NOMO-1 (cell line): ENCODE measurements at regions not wholly inside any gene's neighbourhood (a gene's known extent, or its start where the extent isn't known, plus 50 kb on each side); places are given as distances from the start of the nearest gene placed in this dataset.

Experiments used
- DNase-seq, 2 experiments: peaks; one replicate each; lab custom pipeline; 2025; ENCODE audit not compliant: unreplicated experiment in 2 of 2; lab: John Stamatoyannopoulos, UW

DNA sequence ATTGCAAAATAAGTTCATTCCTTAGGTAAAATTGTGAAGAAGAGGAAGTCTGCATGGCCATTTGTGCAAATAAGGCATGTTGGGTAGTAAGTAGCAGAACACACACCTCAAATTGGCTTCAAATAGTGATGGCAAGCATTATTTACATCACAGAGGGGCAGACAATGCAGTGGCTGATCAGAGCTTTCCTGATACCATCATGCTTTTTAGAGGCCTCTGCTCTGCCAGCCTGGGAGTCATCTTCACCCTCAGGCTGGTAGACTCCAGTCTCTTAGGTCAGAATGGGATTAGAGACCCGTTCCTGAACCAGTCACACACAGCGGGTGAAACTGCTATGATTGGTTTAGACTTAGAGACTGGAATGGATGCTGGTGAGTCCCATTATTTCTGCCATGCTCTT lies 396.0 kb upstream of the MCTP2 start:
- no peak for DNase-seq

DNA sequence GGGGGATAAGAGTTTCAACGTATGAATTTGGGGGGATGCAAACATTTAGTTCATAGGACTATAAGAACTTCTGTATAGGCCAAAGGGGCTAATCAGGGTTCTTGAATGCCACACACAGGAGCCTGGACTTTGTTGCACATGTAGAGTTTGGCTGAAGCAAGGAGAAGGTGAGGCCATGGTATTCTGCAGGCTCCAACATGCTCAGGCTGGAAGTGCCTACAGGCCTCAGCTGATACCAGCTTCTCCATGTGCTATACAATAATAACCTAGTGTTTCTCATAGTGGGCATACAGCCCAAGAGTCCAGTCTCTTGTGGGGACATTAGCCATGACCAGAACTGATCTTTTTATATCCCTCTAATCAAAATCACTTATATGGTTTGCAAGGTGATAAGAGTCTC lies 399.7 kb upstream of the MCTP2 start:
- DNase-seq: no peak

DNA sequence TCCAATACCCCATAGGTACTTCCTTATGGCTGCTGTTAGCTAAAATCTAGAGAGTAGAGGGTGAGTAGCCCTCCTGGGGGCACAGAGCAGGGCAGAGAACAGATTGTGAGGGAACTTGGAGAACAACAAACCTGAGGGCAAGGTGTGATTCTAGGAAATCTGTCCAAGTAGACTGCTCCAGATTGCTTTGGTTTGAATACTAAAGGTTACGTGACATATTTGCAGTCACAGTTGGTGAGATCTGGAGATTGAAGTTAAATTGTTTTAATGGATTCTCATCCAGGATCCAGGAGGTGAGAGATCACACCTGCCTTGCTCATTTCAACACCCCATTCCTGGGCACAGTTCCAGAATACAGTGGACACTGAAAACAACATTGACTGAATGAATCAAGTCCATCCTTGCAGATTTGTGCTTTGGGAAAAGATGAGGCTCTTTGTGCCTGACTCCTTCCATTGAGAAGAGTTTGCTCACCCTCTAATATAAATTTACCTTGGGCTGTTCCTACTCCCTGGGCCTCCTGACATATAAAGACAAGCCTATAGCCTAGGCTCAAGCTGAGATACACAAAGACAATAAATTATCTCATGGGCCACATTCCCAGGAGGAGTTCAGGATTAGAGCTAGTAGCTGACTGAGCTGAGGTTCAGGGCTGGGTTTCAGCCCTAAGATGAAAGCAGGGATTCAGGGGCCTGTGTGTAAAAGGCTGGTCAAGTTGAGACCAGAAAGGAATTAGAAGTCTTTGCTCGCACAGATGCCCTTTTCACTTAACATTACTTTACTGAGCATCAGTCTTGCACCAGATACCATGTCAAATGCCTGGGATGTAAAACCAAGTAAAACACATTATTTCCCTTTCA lies 400.9 kb upstream of the MCTP2 start:
- no peak for DNase-seq

- DNase-seq: peak in 1 of 2 experiments; percentile 2
These were observed 402.1 kb upstream of the MCTP2 start for GRCh38 chr15:93829115-93829870.

DNA sequence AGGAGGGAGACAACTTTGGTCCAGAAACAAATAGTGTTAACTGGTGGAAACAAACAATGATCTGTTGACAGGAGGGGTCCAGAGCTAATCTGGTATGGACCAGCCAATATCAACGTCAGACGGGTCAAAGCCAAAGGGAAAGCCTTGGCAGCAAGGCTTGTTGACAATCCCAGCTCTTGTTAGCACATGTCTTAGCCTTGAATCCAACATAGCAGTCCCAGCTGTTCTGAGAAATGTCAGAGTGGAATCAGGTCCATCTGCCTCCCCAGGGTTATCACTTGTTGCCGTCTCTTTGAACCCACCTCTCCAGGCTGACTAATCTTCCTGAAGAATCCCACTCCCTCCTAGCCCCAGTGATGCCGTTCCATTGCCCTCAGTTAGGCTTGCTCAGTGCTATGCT lies 404.6 kb upstream of the MCTP2 start:
- no peak for DNase-seq

- DNase-seq: no peak
These were observed 405.1 kb upstream of the MCTP2 start for GRCh38 chr15:93826293-93826692.

DNA sequence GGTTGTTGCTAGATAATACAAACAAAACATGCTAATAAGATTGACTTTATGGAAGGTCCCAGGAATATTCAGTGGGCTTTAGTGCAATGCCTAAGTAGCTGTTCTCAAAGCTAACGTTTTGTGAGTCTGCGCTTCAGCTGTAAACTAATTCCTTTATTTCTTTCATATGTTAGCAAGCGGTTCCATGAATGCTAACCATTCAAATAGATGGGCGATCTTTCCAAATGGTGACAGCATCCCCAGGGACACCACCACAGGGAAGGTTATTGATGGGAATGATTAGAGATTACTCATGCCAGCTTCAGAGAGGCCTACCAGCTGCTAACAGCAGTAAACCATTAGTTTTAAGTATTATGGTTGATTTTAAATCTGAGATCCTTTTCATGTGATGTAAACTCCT lies 405.7 kb upstream of the MCTP2 start:
- no peak for DNase-seq

- no peak for DNase-seq
These were observed 407.1 kb upstream of the MCTP2 start for GRCh38 chr15:93823971-93824913.

GRCh38 chr15:93820566-93820965 lies 410.8 kb upstream of the MCTP2 start:
- no peak for DNase-seq

DNA sequence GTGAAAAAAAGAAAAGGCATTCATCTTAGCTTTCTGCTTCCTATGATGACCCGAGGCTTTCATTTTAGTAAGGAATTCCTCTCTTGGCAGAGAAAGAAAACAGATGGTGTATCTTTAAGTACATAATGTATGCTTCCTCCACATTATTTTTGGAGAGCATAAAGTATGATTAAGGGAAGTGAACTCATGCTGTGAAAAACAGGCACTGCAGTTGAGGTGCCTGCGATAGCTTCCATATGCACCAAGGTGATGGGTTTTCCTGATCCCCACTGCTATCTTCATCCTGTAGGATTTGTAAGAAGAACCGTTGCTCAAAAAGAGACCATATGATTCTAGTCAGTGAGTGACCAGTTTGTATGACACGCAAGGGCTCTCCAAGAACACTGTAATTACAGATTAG lies 411.5 kb upstream of the MCTP2 start:
- DNase-seq: no peak

DNA sequence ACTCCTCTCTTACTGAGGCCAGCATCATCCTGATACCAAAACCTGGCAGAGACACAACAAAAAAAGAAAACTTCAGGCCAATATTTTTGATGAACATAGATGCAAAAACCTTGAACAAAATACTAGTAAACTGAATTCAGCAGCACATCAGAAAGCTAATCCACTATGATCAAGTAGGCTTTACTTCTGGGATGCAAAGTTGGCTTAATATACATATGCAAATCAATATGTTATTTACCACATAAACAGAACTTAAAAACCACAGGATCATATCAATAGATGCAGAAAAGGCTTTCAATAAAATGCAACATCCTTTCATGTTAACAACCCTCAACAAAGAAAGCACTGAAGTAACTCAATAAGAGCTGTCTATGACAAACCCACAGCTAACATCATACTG lies 414.5 kb upstream of the MCTP2 start:
- DNase-seq: no peak

DNA sequence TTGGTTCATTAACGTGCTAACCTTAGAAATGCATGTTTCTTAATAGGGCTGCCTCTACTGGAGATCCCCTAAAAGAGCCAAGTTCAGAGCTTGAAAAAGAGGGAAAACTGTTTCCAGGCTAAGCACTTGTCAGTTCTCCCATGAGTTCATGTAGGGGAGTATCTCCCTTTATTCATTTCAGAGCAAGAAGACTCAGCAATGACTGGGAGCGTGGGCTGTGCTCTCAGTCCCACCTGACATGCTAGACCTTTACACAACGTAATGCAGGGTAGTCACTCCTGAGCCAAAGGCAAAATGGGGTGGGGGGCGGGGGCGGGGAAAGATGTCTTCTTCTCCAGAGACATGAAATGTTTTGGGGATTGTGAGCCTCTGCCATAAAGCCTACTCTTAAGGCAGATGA lies 420.1 kb upstream of the MCTP2 start:
- DNase-seq: no peak

DNA sequence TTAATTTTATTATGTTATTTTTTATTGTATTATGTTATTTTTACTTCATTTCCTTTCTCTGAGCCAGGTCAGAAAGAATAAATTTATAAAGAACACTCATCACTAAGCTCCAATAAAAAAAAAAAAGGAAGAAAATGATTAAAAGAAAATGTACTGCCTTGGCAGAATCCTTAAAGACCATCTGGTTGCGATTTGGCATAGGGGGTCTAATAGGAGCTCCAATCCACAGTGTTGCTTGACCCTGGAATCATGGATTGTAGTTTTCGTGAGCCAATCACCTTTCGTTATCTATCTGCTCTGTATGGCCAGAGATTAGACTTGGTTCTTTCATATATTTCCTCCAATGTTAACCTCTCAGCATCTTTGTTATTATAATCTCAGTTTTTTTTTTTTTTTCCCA lies 421.8 kb upstream of the MCTP2 start:
- DNase-seq: no peak

DNA sequence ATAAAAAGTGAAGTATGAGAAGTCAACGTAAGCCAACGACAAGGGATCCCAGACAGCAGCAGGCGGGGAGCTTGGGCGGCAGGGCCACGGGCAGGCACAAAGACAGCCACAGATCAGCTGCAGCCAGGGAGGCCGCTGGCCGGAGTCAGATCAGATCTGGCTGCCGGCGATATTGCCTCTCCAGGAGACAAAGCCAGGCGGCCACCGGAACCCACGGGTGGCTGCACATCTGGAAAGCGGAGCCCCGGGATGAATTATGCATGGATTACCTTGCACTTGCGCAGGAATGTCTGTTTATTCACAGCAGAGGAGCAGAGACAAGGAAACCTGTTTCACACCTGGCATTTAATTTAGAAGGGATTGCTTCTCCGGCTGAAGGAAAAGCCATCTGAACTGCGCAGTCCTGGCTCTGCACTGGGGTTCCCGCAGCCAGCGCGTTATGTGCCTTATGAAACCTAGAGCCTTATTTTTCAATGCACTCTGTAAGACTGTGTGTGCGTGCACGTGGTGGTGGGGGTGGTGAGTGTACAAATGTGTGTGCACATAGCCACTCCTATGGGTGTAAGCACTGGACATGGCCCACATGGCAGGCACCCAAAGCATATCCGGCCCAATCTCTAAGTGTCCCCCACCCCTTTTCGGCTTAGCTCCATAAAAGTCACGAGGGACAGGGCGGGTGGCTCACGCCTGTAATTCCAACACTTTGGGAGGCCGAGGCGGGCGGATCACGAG lies 427.8 kb upstream of the MCTP2 start:
- DNase-seq: no peak

DNA sequence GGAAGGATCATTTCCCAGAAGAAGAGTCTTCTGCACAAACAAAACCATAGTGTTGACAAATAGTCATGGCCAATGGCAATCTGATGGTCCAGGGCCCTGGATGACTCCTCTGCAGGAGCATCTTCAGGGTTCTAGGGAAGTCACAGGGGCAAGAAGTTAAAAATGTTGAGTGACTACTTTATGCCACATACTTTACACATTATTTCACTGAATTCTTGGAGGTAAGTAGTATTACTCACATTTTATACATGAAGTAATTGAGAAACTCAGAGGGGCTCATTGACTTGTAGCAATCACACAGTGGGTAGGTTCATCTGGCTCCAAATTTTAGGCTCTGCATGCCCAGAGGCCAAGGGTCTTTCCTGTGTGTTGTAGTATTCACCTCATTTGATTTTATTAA lies 430.2 kb upstream of the MCTP2 start:
- no peak for DNase-seq

- peak in 1 of 2 experiments; percentile 26 for DNase-seq
These were observed 430.6 kb upstream of the MCTP2 start for GRCh38 chr15:93800805-93801204.

DNA sequence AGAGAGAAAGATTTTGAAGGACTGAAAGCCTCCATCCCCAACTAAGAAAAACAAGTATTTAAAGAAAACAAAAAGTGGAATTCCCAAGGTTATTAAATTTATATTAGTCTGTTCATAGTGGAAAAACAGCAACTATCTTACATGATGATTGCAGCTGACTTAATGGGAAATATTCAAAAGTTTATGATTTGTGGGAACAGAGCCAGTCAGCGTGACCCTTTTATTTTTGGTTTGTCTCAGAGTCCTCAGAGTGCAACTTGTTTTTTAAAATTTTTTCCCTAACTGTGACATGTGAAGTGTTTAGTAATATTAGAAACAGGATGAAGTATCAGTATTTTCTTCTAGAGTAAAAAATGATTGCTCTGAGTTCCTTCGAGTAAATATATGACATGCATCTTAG lies 441.9 kb upstream of the MCTP2 start:
- DNase-seq: no peak

DNA sequence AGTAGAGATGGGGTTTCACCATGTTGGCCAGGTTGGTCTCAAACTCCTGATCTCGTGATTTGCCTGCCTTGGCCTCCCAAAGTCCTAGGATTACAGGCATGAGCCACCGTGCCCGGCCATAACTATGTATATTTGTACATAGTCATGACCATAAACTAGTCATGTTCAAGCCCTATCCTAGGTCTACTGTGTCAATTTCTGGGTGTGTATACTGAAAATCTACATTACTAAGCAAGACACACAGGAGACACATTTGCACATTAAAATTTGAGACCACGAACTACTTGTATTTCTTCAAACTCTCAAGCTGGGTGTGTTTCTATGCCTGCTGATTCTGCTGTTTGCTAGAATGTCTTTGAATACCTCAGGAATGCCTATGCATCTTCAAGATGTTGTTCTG lies 451.3 kb upstream of the MCTP2 start:
- DNase-seq: no peak

GRCh38 chr15:93779341-93779740 lies 452.0 kb upstream of the MCTP2 start:
- DNase-seq: no peak
